PC-9 (cell line): ENCODE measurements at regions not wholly inside any gene's neighbourhood (a gene's known extent, or its start where the extent isn't known, plus 50 kb on each side); places are given as distances from the start of the nearest gene placed in this dataset.

Source experiments
- CTCF ChIP-seq: fragments of 200-600 bp; sonication (generic); conservative IDR thresholded peaks from 2 replicates; pipeline ENCODE4 v1.6.1; 2017; ENCODE audit warnings: mixed run types, antibody characterized with exemption, mild to moderate bottlenecking, moderate library complexity
- EZH2 ChIP-seq: fragments of 200-600 bp; sonication (generic); IDR thresholded peaks from 2 replicates; pipeline ENCODE4 v1.8.0; 2017; ENCODE audit warnings: antibody characterized with exemption, low read depth

- TF ChIP-seq CTCF, result no peak
- no peak for TF ChIP-seq EZH2
These were observed 195.9 kb downstream of the TTC39B start for GRCh38 chr9:15111071-15111470.
